NCI-H1694 treated with DMSO at 0.1 percent for 48 hours (cell line): ENCODE measurements at regions not wholly inside any gene's neighbourhood (a gene's known extent, or its start where the extent isn't known, plus 50 kb on each side); places are given as distances from the start of the nearest gene placed in this dataset.
"Not testable (repeated sequence)": the region's sequence is repeated elsewhere in the genome, so short reads cannot be mapped to it uniquely, and the experiment has no call there.

Experiments used
- DNase-seq: peaks from one replicate; lab custom pipeline; 2025; lab: John Stamatoyannopoulos, UW

DNA sequence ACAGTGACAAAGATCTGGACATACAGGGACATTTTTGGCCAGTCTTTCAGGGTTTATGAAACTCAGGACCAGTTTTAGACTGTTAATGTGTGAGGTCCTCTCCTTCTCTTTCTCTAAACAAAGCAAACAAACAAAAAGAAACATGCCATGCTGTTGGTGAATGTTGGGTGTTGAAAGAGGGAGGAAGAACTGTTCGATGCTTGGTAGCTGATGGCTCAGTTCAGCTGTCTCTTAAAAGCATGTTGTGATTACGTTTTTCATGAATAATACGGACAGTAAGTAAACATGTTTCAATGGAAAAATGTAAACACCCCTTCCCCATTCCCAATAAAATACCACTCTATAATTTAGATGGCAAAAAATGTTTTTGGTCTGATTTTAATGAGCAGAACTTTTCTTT lies 219.1 kb downstream of the SEC23IP start:
- DNase-seq, result no peak

- DNase-seq, result no peak
These were observed 220.3 kb downstream of the SEC23IP start for GRCh38 chr10:120112809-120113208.

DNA sequence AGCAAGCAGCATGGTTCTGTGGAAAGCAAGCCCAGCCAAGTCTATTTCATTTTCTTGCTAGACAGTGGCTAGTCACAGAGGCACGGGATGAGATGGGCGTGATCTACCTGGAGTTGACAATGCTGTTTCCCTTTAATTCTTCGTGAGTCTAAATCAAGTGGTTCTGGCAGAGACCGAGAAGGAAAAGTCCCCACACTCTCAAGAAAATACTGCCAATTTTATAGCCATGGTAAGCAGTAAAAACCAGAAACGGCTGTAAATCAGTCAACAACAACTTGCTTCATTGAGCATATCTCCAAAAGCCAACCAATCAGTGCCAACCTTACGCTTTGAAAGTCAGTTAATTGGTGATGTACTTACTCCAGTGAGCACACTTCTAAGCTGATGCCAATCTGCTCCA lies 223.4 kb downstream of the SEC23IP start:
- no peak for DNase-seq

DNA sequence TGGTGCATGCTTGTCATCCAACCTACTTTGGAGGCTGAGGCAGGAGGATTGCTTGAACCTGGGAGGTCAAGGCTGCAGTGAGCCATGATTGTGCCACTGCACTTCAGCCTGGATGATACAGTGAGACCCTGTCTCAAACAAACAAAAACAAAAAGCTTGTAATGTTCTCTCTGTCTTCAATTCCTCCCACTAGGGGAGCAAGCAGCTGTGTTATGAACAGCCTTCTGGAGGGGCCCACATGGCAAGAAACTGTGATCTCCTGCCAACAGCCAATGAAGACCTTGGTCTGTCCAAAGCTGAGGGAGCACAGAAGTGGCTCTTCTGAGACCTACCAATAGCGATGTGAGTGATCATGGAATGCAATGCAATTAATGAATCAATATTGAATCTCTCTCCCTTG lies 229.2 kb downstream of the SEC23IP start:
- no peak for DNase-seq

- no peak for DNase-seq
These were observed 238.7 kb downstream of the SEC23IP start for GRCh38 chr10:120131183-120131582.

DNA sequence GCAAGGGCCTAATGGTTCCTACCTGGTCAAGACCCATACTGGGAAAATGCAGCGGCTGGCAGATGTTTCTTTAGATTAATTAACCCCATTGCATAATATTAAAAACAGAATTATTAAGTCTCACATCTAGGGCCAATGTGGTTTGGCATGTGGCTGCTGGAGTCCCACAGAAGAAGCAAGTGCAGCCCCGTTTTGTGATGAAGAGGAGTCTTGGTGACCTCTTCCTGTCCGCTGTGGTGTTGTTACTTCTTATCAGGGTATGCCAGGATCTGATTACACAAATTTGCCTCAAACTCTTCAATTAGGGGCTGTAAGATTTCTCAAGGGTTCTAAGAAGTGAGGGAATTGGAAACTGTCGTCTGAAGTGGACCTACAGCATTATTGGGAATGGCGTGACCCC lies 240.3 kb downstream of the SEC23IP start:
- DNase-seq, result no peak

GRCh38 chr10:120138689-120139088 lies 246.2 kb downstream of the SEC23IP start:
- DNase-seq, result no peak

GRCh38 chr10:120145107-120145506 lies 252.6 kb downstream of the SEC23IP start:
- no peak for DNase-seq

DNA sequence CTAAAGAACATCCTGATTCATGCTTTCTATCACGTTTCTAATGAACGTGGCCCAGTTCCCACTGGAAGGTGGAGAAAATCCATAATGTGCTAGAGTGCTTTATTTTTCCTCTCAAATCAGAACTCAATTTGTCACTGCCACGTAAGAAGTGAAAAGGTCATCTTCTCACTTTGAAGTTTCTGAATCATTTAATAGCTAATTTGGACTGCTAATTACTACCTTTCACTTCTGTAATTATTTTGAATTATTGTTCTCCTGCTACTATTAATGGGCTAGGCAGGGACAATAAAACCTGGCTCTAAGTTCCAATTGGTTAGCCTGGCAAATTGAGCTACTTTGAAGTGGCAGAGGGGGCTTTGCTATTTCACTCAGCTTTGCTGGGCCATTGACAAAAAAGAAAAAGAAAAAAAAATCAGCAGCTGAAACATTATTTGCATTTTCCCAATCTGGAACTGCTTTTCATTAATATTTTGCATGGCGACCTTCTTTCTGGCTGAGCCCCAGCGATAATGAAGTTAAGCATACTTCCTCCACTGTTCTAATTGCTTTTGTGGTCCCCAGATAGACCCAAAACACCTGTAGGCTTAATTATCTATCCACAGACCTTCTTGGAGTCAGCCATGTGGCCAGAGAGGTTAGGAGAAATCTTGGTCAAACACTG lies 264.2 kb downstream of the SEC23IP start:
- DNase-seq, result no peak

- no peak for DNase-seq
These were observed 268.6 kb downstream of the SEC23IP start for GRCh38 chr10:120161111-120161510.

- DNase-seq, result no peak
These were observed 269.9 kb downstream of the SEC23IP start for GRCh38 chr10:120162471-120162870.

DNA sequence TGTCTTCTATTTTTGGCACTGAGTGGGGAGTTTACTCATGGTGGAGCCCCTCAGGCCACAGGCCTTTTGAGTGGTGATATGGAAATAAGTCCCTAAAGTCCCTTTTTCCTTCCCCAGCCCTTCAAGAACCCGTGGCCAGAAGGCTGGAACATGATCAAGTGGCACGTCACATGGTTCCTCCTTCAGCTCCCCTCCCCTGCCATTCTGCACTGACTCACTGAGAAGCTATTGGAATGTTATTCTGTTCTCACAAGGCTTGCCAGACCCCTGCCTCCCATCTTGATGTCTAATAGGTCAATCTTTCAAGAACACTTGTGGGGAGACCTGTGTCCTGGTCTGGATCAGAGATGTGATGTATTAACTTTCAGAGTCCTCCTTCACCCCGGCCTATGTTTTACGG lies 279.8 kb downstream of the SEC23IP start:
- DNase-seq, result no peak

DNA sequence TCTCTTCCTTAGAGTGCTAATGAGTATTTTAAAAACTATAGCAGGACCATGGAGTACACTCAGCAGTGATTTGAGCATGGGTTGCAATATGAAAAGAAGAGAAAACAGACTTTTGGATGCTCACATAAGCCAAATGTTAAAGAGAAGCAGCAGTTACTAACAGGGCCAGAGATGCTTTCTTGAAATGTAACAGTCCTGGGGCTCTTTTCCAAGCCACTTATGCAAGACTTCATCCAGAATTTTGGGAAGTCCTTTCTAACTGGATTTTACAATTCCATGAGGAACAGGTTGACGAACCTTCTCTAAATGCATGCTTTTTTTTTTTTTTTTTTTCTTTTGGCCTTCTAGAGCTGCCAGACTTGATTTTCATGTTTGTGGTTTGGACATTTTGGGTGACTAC lies 282.0 kb downstream of the SEC23IP start:
- no peak for DNase-seq

- no peak for DNase-seq
These were observed 279.7 kb upstream of the PLPP4 start for GRCh38 chr10:120177330-120177729.

GRCh38 chr10:120180160-120180559 lies 276.9 kb upstream of the PLPP4 start:
- DNase-seq, result no peak

- DNase-seq, result no peak
These were observed 275.9 kb upstream of the PLPP4 start for GRCh38 chr10:120181154-120181553.

DNA sequence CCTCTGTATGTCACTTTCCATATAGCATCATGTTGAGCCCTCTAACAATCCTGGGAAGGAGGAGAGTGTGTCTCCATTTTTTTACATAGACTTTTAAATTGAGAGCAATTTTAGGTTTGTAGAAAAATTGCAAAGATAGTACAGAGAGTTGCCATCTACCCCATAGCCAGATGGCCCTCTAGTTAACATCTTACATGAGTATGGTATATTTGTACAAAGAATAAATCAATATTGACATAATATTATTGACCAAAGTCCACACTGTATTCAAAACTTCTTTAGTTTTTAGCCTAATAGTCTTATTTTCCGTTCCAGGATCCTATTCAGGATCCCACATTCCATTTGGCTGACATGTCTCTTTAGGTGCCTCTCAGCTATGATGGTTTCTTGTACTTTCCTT lies 274.6 kb upstream of the PLPP4 start:
- no peak for DNase-seq

DNA sequence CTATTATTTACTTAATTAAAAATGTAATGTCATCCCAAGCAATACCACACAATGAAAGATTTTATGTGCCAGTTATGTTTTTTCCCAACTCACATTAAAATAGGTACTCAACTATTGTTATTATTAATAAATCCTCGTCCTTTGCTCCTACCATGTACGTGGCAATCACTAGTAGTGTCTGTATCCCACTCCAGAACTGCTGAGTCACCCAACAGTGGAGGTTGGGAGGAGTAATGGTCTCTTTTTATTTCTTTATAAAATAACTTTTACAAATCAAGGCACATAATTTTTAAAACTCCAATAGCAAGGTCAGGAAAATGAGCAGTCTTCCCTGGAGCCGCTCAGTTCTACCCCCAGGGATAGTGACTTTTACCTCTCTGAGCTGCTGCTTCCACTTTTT lies 273.5 kb upstream of the PLPP4 start:
- DNase-seq, result no peak

- no peak for DNase-seq
These were observed 272.3 kb upstream of the PLPP4 start for GRCh38 chr10:120184547-120185337.

GRCh38 chr10:120186506-120186905 lies 270.5 kb upstream of the PLPP4 start:
- no peak for DNase-seq

GRCh38 chr10:120187168-120187567 lies 269.9 kb upstream of the PLPP4 start:
- not testable (repeated sequence) for DNase-seq

DNA sequence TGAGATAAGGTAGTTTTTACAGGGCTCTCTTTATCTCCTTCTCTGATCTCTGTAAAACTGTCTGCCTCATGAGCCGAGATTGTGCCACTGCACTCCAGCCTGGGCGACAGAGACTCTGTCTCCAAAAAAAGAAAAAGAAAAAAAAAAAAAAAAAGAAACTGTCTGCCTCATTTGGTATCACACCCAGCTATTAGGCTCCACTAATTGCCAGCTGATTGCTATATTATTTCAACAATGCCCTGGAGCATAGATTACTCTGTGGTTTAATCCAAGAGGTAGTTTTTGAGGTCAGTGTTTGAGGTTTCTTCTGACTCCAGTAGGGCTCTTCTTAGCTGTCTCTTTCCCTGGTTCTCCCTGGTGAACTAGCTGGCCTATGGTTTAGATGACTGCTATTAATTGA lies 268.1 kb upstream of the PLPP4 start:
- DNase-seq, result no peak

DNA sequence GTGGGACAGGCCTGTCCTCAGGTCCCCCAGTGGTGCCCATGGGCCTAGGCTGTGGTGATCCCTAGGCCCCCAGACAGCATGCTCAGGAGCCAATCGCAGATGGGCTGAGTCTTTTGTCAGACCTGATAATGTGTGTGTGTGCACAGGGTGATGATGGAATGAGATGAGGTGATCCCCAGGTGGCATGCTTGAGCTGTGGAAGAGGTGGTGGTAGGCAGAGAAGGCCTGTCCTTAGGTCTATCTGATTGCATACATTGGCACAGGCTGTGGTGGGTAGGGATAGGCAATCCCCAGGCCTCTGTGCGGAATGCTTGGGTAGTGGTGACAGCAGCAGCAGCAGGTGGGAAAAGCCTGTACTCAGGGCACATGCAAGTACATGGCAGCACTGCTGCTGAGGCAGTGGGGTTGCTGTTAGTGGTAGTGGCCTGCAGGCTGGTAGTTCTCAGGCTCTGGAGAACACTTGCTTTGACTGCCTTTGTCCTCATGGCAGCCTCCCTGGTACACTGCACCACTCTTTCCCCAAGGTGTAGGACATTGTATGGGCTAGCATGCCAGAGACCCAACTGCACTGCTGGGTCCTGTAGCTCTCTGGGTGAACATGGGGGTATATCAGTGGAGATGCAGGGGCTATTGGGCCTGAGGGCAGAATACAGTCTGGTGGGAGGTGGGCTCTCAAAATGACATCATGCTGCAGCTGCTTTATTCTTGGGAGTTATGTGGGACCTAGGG lies 260.9 kb upstream of the PLPP4 start:
- DNase-seq, result no peak
